Spinal cord (tissue), 9 donors: ENCODE measurements at regions not wholly inside any gene's neighbourhood (a gene's known extent, or its start where the extent isn't known, plus 50 kb on each side); places are given as distances from the start of the nearest gene placed in this dataset.
"Not testable (repeated sequence)": the region's sequence is repeated elsewhere in the genome, so short reads cannot be mapped to it uniquely, and the experiment has no call there.

Source experiments
- DNase-seq, 6 donors: peaks; one replicate each; pipeline versions ENCODE4 v3.0.0 to v3.0.0-alpha.2; 2013 to 2015; ENCODE audit warnings: low spot score in 6 of 6, low read depth in 4 of 6
- H3K27ac ChIP-seq: one replicate; pipeline ENCODE4 v1.5.1; 2013; ENCODE audit warnings: low read depth, low read length, control low read depth
- H3K27me3 ChIP-seq: one replicate; pipeline ENCODE4 v1.6.1; 2013; ENCODE audit warnings: low read length; ENCODE audit not compliant: control insufficient read depth, insufficient read depth
- H3K36me3 ChIP-seq: one replicate; pipeline ENCODE4 v1.6.1; 2013; ENCODE audit warnings: low read length; ENCODE audit not compliant: control insufficient read depth, insufficient read depth
- H3K4me1 ChIP-seq: one replicate; pipeline ENCODE4 v1.6.1; 2013; ENCODE audit warnings: low read length; ENCODE audit not compliant: control insufficient read depth, insufficient read depth
- H3K4me3 ChIP-seq: one replicate; pipeline ENCODE4 v1.5.1; 2013; ENCODE audit warnings: low read depth, low read length, control low read depth
- H3K9me3 ChIP-seq: one replicate; pipeline ENCODE4 v1.6.1; 2013; ENCODE audit warnings: low read length; ENCODE audit not compliant: control insufficient read depth, insufficient read depth
- WGBS: methylation state at CpG from one replicate; pipeline ENCODE4 v1.1.5; 2013; ENCODE audit warnings: missing lambda C conversion rate; ENCODE audit not compliant: insufficient coverage; 5-methylcytosine and 5-hydroxymethylcytosine counted together
- donor health status: healthy.

DNA sequence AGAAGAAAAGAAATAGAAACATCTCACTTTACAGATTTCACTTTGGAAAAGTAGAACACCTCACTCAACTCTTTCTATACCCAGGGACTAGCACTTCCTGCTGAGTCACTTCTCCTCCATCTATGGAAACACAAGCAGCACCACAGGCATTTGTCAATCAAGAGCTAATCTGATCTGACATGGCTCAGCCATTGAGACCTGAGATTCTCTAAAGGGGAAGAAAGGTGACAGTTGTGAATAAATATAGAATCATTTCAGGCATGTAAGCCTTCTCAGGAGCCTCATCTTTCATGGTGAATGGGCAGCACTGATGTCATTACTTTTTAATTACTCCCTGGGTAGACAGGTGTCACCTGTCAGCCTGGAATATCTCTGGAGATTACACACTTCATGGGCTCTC, 559.8 kb downstream of the HINT1 start:
- DNase-seq, result peak in 1 of 6 donors; percentile 12
- Histone ChIP-seq H3K27me3 (no peaks in the 10 kb centered on the region), H3K36me3 (no peaks in the 10 kb centered on the region), H3K9me3 (peaks cover 1% of the 10 kb centered on the region), H3K4me3 (no peak overlapping the region), H3K27ac (no peak overlapping the region), H3K4me1 (no peaks in the 10 kb centered on the region)

DNA sequence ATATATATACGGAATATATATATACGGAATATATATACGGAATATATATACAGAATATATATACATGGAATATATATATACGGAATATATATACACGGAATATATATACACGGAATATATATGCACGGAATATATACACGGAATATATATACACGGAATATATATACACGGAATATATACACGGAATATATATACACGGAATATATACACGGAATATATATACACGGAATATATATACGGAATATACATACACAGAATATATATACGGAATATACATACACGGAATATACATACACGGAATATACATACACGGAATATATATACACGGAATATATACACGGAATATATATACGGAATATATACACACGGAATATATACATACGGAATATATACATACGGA, 568.4 kb downstream of the HINT1 start:
- no CpG with 5 or more reads among the region's 25 CpGs for WGBS
- H3K27me3 ChIP-seq, H3K4me3 ChIP-seq, H3K4me1 ChIP-seq, H3K27ac ChIP-seq, H3K36me3 ChIP-seq, DNase-seq, H3K9me3 ChIP-seq: not testable (repeated sequence)

DNA sequence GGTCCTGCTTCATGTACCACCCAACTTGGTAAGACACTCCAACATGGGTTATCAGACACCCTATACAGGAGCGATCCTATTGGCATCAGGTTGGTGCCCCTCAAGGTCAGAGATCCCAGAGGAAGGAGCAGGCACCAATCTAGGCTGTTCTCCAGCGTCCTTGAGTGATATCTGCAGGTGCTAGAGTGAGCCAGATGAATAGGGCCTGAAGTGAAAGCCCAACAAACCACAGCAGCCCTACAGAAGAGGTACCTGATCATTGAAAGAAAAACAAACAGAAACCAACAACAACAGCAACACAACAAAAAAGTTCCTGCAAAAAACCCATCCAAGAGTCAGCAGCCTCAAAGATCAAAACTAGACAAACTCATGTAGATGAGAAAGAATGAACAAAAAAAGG, 584.8 kb downstream of the HINT1 start:
- Histone ChIP-seq H3K4me3 (no peak overlapping the region), H3K27me3 (no peaks in the 10 kb centered on the region), H3K9me3 (no peaks in the 10 kb centered on the region), H3K4me1 (no peaks in the 10 kb centered on the region), H3K27ac (no peak overlapping the region), H3K36me3 (no peaks in the 10 kb centered on the region)
- WGBS, result 100% methylated on average over 1 of the region's 2 CpGs
- DNase-seq, result no peak

DNA sequence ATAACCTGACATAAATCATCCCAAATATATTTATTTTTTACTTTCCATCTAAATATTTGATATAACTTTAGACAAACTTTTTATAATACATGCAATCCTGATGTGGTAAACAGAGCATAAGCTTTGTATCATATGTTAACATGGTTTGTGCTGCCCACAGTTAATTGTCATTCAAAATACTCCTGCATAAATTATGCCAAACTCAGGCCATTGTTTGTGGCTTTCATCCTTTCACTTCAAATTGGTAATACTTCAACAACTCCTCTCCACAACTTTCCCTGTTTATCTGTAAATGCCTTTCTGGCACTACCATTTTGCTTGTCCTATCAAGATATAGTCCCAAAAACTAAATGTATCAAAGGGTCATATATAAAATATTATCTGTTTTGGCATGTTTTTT, 586.7 kb downstream of the HINT1 start:
- DNase-seq, result no peak
- H3K9me3 ChIP-seq, result no peaks in the 10 kb centered on the region
- no peak overlapping the region for H3K27ac ChIP-seq
- H3K4me3 ChIP-seq, result no peak overlapping the region
- no peaks in the 10 kb centered on the region for H3K27me3 ChIP-seq
- no peaks in the 10 kb centered on the region for H3K36me3 ChIP-seq
- no peaks in the 10 kb centered on the region for H3K4me1 ChIP-seq

DNA sequence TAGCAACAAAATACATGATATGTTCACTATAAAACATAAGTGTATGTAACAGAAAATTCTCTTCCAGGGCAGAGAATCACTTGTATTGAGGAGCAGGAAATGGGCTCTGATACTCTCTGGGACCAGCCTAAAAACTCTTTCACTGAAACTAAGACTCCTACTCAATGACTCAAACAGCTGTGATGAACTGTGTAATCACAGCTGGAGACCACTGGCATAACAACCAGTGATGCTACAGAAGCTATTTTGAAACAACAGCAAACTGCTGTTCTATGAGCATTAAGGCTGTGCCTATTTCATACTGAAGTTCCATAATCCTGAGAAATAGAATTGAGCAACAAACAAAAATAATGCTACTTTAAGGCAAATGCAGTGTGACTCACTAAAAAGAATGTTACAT, 594.0 kb downstream of the HINT1 start:
- Histone ChIP-seq H3K27ac (no peak overlapping the region), H3K9me3 (no peaks in the 10 kb centered on the region), H3K36me3 (no peaks in the 10 kb centered on the region), H3K4me3 (no peak overlapping the region), H3K27me3 (no peaks in the 10 kb centered on the region), H3K4me1 (no peaks in the 10 kb centered on the region)
- DNase-seq, result peak in 3 of 6 donors; percentile 4 to 83 (median 19)

DNA sequence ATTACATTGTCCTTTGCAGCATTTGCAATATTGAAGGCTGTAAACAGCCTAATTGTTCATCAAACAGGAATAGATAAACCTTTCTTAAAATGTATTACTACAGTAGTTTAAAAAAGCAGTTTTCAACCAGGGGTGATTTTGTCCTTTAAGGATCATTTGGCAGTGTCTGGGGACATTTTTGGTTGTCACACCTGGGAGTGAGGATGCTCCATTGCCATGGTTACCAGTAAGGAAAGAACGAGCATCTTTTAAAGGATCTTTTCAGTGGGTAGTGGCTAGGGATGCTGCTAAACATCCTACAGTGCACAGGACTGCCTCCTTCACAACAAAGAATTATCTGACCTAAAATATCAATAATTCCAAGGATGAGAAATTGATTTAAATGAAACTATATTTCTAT, 596.3 kb downstream of the HINT1 start:
- H3K27me3 ChIP-seq, result no peaks in the 10 kb centered on the region
- DNase-seq, result peak in 4 of 6 donors; percentile 7 to 75 (median 16)
- H3K4me3 ChIP-seq, result no peak overlapping the region
- WGBS, result no CpG with 5 or more reads among the region's 1 CpG
- no peaks in the 10 kb centered on the region for H3K4me1 ChIP-seq
- no peak overlapping the region for H3K27ac ChIP-seq
- no peaks in the 10 kb centered on the region for H3K9me3 ChIP-seq
- no peaks in the 10 kb centered on the region for H3K36me3 ChIP-seq

DNA sequence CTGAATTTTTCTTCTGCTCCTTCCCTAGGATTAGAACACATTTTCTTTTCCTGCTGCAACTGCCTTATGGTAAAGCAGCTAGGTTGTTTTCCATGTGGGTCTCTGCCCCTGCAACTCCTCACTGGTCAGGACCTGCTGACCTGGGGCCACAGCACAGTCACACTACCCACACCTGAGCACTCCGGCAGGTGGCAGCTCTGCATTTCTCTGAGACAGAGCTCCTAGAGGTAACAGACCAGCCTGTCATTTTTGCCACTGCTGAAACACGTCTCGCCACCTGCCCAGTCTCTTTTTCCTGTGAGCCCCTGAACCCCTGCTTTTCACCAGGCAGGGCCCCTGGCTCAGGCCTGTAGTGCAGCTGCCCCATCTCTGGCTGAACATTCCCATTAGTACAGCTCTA, 609.6 kb downstream of the HINT1 start:
- Histone ChIP-seq H3K4me1 (no peaks in the 10 kb centered on the region), H3K27me3 (no peaks in the 10 kb centered on the region), H3K4me3 (no peak overlapping the region), H3K9me3 (no peaks in the 10 kb centered on the region), H3K36me3 (no peaks in the 10 kb centered on the region), H3K27ac (no peak overlapping the region)
- DNase-seq, result no peak
- 96% methylated on average over 3 of the region's 3 CpGs for WGBS

DNA sequence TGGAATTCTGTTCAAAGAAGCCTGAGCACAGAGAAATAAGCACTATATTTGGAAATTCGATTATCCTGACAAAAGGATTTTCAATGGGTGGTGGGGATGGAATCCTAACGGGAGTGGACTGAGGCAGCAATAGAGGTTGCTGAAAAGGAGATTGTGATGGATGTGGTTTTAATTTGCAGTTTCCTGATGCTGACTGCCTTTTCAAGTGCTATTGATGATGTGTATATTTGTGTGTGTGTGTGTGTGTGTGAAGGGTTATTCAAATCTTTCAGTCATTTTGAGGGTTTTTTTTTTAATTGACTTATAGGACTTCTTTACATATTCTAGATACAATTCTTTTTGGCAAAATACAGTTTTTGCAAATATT, 614.5 kb downstream of the HINT1 start:
- Histone ChIP-seq H3K9me3 (no peaks in the 10 kb centered on the region), H3K27me3 (no peaks in the 10 kb centered on the region), H3K4me1 (no peaks in the 10 kb centered on the region), H3K27ac (no peak overlapping the region), H3K36me3 (no peaks in the 10 kb centered on the region), H3K4me3 (no peak overlapping the region)
- DNase-seq, result no peak
- 19% methylated on average over 2 of the region's 2 CpGs for WGBS

DNA sequence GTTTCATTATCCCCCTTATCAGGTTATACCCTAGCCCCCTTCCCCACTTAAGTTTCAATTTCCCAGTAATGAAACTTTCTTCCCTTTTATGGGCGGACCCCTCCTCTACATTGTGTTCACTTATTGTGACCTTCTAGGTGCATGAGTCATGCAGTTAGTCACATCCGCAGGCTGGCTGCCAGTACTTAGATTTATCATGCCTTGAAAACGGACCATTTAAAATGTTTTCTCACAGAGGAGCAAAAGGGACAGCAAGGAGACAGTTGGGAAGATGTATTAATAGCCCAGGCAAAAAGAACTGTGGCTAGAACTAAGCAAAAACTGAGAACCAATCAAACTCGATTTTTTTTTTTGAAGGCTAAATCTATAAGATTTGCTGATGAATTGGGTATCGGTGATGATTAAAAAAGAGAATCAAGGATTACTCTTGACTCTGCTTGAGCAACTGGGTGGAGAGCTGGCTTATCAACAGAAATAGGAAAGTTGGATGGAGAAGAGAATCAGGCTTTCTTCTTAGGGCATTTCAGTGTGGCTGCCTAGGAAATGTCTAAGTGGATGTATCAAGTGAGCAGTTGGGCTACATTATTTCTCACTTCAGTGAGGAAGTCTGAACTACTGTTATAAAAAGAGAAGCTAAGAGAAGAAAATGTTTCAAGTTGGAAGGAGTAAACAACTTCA, 615.0 kb downstream of the HINT1 start:
- Histone ChIP-seq H3K27ac (no peak overlapping the region), H3K4me3 (no peak overlapping the region), H3K36me3 (no peaks in the 10 kb centered on the region), H3K27me3 (no peaks in the 10 kb centered on the region), H3K9me3 (no peaks in the 10 kb centered on the region), H3K4me1 (no peaks in the 10 kb centered on the region)
- 71% methylated on average over 5 of the region's 5 CpGs for WGBS
- DNase-seq, result no peak

DNA sequence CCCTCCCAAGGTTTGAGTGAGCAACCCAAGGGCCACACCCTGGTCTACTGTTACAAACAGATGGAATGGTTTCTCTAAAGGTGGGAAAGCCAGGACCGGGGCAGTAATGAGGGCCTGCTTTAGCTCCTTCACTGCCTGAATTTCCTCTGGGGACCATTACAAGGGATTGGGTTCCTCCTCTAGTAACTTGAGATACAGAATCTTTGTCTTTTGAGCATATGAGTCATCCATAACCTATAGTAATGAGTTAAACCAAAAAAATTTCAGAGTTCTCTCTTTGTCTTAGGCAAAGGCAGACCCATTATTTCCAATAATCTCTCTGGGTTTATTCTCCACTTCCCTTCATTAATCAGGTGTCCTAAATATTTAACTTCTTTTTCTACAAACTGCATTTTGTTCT, 618.8 kb downstream of the HINT1 start:
- DNase-seq, result no peak
- Histone ChIP-seq H3K27me3 (no peaks in the 10 kb centered on the region), H3K9me3 (peaks cover 3% of the 10 kb centered on the region), H3K27ac (no peak overlapping the region), H3K4me3 (no peak overlapping the region), H3K4me1 (no peaks in the 10 kb centered on the region), H3K36me3 (no peaks in the 10 kb centered on the region)
- no CpG with 5 or more reads among the region's 1 CpG for WGBS
